Heart left ventricle (tissue), 13 donors: ENCODE measurements at regions not wholly inside any gene's neighbourhood (a gene's known extent, or its start where the extent isn't known, plus 50 kb on each side); places are given as distances from the start of the nearest gene placed in this dataset.

Experiments
- CTCF ChIP-seq, 12 donors: fragments of 200-600 bp; sonication (generic) in 4 of 12; IDR thresholded peaks; one replicate each; pipeline versions ENCODE4 v1.5.0 to v1.8.0; 2018 to 2022; ENCODE audit warnings: antibody characterized with exemption in 12 of 12, mild to moderate bottlenecking in 5 of 12
- POLR2A ChIP-seq, 2 donors: fragments of 450-650 bp; IDR thresholded peaks; one replicate each; pipeline ENCODE4 v1.6.1; 2017; ENCODE audit warnings: antibody characterized with exemption in 2 of 2, mild to moderate bottlenecking in 2 of 2, moderate library complexity in 2 of 2
- donor health status: ischemic (EF 13 %, LVEDD 7.1; RV severe dilation, severe dysfunction).
- donor health status: DM: no; HTN: yes; CAD: no.
- donor health status: DM: no; HTN: no; CAD: no.
- donor health status: ischemic (EF 25% LVEDD 6.9; RV normal size, moderate dysfunction).
- donor health status: ischemic (EF 25% LVEDD 5.7; RV mildly dilated, moderate dysfunction).
- donor health status: ischemic (EF 35%, LVEDD 5.7; RV mildly dilated, moderate dysfunction).
- donor health status: nonischemic (EF 11% LVEDD 7.7; RV severe dilation, severe dysfunction).
- donor health status: DM: yes; HTN: yes; CAD: no.
- donor health status: PGD.
- donor health status: ischemic (EF 29% LVEDD 5.4; RV normal size, mild dysfunction).
- donor health status: nonischemic (EF 23%, LVEDD 6.1; RV moderate dilation, normal function).

DNA sequence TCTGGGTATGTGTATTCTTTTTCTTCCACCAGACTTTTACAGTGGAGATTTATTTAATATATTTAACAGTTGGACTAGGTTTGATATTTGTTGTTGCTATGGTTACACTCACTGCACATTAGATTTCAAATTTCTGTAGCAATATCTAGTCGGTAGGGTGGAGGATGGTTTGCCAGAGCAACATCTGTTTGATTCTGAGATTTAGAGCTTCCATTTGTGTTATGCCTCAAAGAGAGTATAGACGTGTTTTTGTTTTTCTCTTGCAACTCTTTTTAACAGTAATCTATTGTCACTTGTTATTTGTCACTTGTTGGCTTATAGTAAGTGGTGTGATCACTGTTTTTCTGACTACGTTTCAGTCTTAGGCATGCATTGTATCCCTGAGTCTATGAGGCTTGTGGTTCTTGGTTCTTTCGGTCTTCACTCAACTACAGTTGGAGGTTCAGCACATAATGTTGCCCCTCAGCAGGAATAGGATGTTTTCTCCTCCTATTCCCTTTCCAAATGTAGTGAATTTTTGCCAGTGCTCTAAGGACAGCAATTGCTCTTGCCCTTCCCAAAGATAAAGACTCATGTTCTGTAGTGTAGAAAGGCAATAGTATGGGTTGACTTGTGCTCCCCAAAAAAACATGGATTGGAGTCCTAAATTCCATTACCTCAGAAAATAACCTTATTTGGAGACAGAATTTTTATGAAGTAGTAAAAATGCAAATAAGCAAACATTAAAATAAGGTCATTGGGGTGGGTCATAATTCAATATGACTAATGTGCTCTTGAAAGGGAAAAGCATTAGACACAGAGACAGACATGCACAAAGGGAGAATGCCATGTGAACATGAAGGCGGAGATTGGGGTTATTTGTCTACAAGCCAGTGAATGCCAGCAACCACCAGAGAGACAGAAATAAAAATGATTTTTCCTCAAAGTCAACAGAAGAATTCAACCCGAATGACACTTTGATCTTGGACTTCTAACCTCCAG, 692.1 kb downstream of the DIPK2A start:
- TF ChIP-seq CTCF (IDR thresholded peaks at IDR 0.05) (no peak), POLR2A (IDR thresholded peaks at IDR 0.05) (no peak)
